ENCODE measurements at regions not wholly inside any gene's neighbourhood (a gene's known extent, or its start where the extent isn't known, plus 50 kb on each side); places are given as distances from the start of the nearest gene placed in this dataset.

DNA sequence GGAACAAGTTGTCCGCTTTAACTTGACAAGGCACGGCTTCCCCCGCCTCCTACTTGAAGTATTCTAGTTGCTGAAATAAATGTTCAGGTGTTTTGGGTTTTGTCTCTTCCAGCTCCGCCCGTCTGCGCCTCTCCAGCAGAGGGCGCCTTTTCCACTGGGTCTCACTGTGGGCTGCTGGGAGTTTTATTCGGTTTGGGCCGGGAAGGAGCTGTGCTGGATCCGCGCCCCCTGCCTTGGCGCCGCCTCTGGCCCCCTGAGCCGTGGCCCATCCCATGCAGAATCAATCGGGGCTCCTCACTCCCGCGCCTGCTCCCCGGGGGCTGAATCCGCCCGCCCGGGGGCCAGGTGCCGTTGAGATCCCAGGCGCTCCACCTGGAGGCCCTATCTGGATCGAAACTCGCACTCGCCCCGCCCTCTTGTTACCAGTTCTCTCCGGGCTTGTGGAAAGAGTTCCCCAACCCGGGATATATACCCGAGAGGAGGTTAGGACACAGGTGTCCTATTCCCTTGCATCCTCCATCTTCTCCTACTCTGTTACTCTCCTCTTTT, 51.0 kb upstream of the TCF21 start:
- Histone ChIP-seq H3K4me1 (ENCODE audit: control insufficient read depth in 1 of 2, insufficient read depth in 1 of 2, low read depth in 1 of 2, low read length in 1 of 2) (no peaks in the 10 kb centered on the region), H3K27ac (no peak overlapping the region), H3K36me3 (no peaks in the 10 kb centered on the region), H3K9me3 (no peaks in the 10 kb centered on the region), H3K4me3 (ENCODE audit: low read depth in 1 of 2, low read length in 1 of 2) (no peak overlapping the region), H3K27me3 (peaks cover 56% of the 10 kb centered on the region)
- TF ChIP-seq, protein P1, sequence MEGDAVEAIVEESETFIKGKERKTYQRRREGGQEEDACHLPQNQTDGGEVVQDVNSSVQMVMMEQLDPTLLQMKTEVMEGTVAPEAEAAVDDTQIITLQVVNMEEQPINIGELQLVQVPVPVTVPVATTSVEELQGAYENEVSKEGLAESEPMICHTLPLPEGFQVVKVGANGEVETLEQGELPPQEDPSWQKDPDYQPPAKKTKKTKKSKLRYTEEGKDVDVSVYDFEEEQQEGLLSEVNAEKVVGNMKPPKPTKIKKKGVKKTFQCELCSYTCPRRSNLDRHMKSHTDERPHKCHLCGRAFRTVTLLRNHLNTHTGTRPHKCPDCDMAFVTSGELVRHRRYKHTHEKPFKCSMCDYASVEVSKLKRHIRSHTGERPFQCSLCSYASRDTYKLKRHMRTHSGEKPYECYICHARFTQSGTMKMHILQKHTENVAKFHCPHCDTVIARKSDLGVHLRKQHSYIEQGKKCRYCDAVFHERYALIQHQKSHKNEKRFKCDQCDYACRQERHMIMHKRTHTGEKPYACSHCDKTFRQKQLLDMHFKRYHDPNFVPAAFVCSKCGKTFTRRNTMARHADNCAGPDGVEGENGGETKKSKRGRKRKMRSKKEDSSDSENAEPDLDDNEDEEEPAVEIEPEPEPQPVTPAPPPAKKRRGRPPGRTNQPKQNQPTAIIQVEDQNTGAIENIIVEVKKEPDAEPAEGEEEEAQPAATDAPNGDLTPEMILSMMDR (IDR thresholded peaks at IDR 0.05) = no peak
